ENCODE measurements at regions not wholly inside any gene's neighbourhood (a gene's known extent, or its start where the extent isn't known, plus 50 kb on each side); places are given as distances from the start of the nearest gene placed in this dataset.
"Not testable (repeated sequence)": the region's sequence is repeated elsewhere in the genome, so short reads cannot be mapped to it uniquely, and the experiment has no call there.

DNA sequence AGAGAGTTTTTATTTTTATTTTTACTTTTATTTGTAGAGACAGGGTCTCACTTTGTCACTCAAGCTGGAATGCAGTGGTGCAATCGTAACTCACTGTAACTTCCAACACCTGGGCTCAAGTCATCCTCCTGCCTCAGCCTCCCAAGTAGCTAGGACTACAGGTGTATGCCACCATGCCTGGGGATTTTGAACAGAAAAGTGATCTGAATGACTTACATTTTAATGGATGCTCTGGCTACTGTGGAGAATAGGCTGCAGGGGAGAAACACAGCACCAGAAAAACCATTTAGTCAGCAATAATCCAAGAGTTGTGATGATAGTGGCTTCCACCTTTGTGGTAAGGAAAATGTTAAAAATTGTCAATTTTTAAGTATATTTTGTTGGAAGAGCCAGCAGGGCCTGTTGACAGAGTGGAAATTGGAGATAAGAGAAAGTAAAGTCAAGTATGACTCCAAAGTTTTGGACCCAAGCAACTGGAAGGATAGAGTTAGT lies 106.0 kb upstream of the LOC128125822 start:
- Histone ChIP-seq H4K91ac (ENCODE audit: low read depth, low read length) (no peak overlapping the region), H3K36me3 (ENCODE audit: control insufficient read depth in 1 of 2, insufficient read depth in 2 of 2, low read length in 2 of 2) (no peaks in the 10 kb centered on the region), H4K12ac (ENCODE audit: low read depth, low read length) (no peak overlapping the region), H3K27me3 (ENCODE audit: insufficient read depth, low read length) (no peaks in the 10 kb centered on the region), H2BK5ac (ENCODE audit: low read depth, low read length, poor library complexity) (no peak overlapping the region), H2AK5ac (ENCODE audit: low read length) (no peak overlapping the region), H3K9ac (ENCODE audit: low read length) (no peak overlapping the region), H2AFZ (ENCODE audit: insufficient read depth, low read length, poor library complexity) (no peak overlapping the region), H3K4ac (ENCODE audit: low read depth, low read length) (no peak overlapping the region), H3K4me3 (ENCODE audit: low read depth, low read length) (no peak overlapping the region), H3K79me1 (ENCODE audit: low read length) (no peaks in the 10 kb centered on the region), H3K4me2 (ENCODE audit: low read length) (no peak overlapping the region), H2BK120ac (ENCODE audit: insufficient read depth, low read length, poor library complexity) (no peak overlapping the region), H3K18ac (ENCODE audit: low read length) (no peak overlapping the region), H3K27ac (ENCODE audit: low read depth, low read length) (no peak overlapping the region), H2BK12ac (ENCODE audit: low read length) (no peak overlapping the region), H3K23ac (ENCODE audit: low read length) (no peak overlapping the region), H4K8ac (ENCODE audit: low read depth, low read length) (no peak overlapping the region), H3K4me1 (ENCODE audit: control insufficient read depth in 1 of 2, insufficient read depth in 2 of 2, low read length in 2 of 2) (no peaks in the 10 kb centered on the region), H3K79me2 (ENCODE audit: control insufficient read depth, insufficient read depth, low read length, poor library complexity) (no peaks in the 10 kb centered on the region), H3K9me3 (ENCODE audit: insufficient read depth, low read depth, low read length) (no peaks in the 10 kb centered on the region), H3K14ac (ENCODE audit: low read length) (no peak overlapping the region)
- no CpG with 5 or more reads among the region's 1 CpG for WGBS (ENCODE audit: extremely low coverage, insufficient coverage, insufficient read length)
- no peak for DNase-seq

DNA sequence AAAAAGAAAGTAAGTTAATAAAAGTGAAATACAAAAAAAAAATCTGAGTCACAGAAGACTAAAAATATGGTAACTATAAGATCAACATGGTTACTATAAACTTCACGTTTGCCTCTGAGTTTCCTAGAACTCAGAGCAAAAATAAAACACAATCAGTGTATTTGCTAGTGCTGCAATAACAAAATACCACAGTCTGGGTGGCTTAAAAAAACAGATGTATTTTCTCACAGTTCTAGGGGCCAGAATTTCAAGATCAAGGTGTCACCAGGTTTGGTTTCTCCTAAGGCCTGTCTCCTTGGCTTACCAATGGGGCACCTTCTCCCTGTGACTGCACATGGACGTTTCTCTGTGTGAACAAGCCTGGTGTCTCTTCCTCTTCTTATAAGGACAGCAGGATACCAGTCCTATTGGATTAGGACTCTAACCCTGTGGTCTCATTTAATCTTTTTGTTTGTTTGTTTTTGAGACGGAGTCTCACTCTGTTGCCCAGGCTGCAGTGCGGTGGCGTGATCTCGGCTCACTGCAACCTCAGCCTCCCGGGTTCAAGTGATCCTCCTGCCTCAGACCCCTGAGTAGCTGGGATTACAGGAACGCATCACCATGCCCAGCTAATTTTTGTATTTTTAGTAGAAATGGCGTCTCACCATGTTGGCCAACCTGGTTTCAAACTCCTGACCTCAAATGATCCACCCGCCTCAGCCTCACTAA lies 104.9 kb upstream of the LOC128125822 start:
- Histone ChIP-seq H2BK12ac (ENCODE audit: low read length) (no peak overlapping the region), H2BK5ac (ENCODE audit: low read depth, low read length, poor library complexity) (no peak overlapping the region), H2BK120ac (ENCODE audit: insufficient read depth, low read length, poor library complexity) (no peak overlapping the region), H4K8ac (ENCODE audit: low read depth, low read length) (no peak overlapping the region), H3K4me2 (ENCODE audit: low read length) (no peak overlapping the region), H3K9ac (ENCODE audit: low read length) (no peak overlapping the region), H3K9me3 (ENCODE audit: insufficient read depth, low read depth, low read length) (no peaks in the 10 kb centered on the region), H3K14ac (ENCODE audit: low read length) (no peak overlapping the region), H3K4me1 (ENCODE audit: control insufficient read depth in 1 of 2, insufficient read depth in 2 of 2, low read length in 2 of 2) (no peaks in the 10 kb centered on the region), H2AFZ (ENCODE audit: insufficient read depth, low read length, poor library complexity) (no peak overlapping the region), H3K79me2 (ENCODE audit: control insufficient read depth, insufficient read depth, low read length, poor library complexity) (no peaks in the 10 kb centered on the region), H3K23ac (ENCODE audit: low read length) (no peak overlapping the region), H3K27me3 (ENCODE audit: insufficient read depth, low read length) (no peaks in the 10 kb centered on the region), H4K91ac (ENCODE audit: low read depth, low read length) (no peak overlapping the region), H3K27ac (ENCODE audit: low read depth, low read length) (no peak overlapping the region), H3K36me3 (ENCODE audit: control insufficient read depth in 1 of 2, insufficient read depth in 2 of 2, low read length in 2 of 2) (no peaks in the 10 kb centered on the region), H3K18ac (ENCODE audit: low read length) (no peak overlapping the region), H3K79me1 (ENCODE audit: low read length) (no peaks in the 10 kb centered on the region), H3K4ac (ENCODE audit: low read depth, low read length) (no peak overlapping the region), H4K12ac (ENCODE audit: low read depth, low read length) (no peak overlapping the region), H2AK5ac (ENCODE audit: low read length) (no peak overlapping the region), H3K4me3 (ENCODE audit: low read depth, low read length) (no peak overlapping the region)
- no peak for DNase-seq
- no CpG with 5 or more reads among the region's 10 CpGs for WGBS (ENCODE audit: extremely low coverage, insufficient coverage, insufficient read length)

DNA sequence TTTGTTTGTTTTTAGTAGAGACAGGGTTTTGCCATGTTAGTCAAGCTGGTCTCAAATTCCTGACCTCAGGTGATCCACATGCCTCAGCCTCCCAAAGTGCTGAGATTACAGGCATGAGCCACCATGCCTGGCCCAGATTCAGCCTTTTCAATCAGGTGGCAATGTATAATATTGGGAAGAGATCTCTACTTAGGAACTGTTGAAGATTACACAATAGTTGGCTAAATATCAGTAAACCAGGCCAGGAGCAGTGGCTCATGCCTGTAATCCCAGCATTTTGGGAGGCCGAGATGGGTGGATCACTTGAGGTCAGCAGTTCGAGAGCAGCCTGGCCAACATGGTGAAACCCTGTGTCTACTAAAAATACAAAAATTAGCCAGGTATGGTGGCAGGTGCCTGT lies 101.1 kb upstream of the LOC128125822 start:
- peak; percentile 19 to 83 for DNase-seq
- not testable (repeated sequence) for H2BK5ac ChIP-seq (ENCODE audit: low read depth, low read length, poor library complexity); H2AK5ac ChIP-seq (ENCODE audit: low read length); H3K9me3 ChIP-seq (ENCODE audit: insufficient read depth, low read depth, low read length); H4K12ac ChIP-seq (ENCODE audit: low read depth, low read length); H3K14ac ChIP-seq (ENCODE audit: low read length); H3K79me1 ChIP-seq (ENCODE audit: low read length); H4K8ac ChIP-seq (ENCODE audit: low read depth, low read length); H4K91ac ChIP-seq (ENCODE audit: low read depth, low read length); H3K4me2 ChIP-seq (ENCODE audit: low read length); H3K36me3 ChIP-seq (ENCODE audit: control insufficient read depth in 1 of 2, insufficient read depth in 2 of 2, low read length in 2 of 2); H3K23ac ChIP-seq (ENCODE audit: low read length); H3K9ac ChIP-seq (ENCODE audit: low read length); H2BK12ac ChIP-seq (ENCODE audit: low read length); H3K27ac ChIP-seq (ENCODE audit: low read depth, low read length); H3K4me1 ChIP-seq (ENCODE audit: control insufficient read depth in 1 of 2, insufficient read depth in 2 of 2, low read length in 2 of 2); H3K27me3 ChIP-seq (ENCODE audit: insufficient read depth, low read length); H3K4me3 ChIP-seq (ENCODE audit: low read depth, low read length); H3K79me2 ChIP-seq (ENCODE audit: control insufficient read depth, insufficient read depth, low read length, poor library complexity); H3K4ac ChIP-seq (ENCODE audit: low read depth, low read length); H2AFZ ChIP-seq (ENCODE audit: insufficient read depth, low read length, poor library complexity); H3K18ac ChIP-seq (ENCODE audit: low read length); H2BK120ac ChIP-seq (ENCODE audit: insufficient read depth, low read length, poor library complexity)
- WGBS (ENCODE audit: extremely low coverage, insufficient coverage, insufficient read length) = no CpG with 5 or more reads among the region's 2 CpGs

DNA sequence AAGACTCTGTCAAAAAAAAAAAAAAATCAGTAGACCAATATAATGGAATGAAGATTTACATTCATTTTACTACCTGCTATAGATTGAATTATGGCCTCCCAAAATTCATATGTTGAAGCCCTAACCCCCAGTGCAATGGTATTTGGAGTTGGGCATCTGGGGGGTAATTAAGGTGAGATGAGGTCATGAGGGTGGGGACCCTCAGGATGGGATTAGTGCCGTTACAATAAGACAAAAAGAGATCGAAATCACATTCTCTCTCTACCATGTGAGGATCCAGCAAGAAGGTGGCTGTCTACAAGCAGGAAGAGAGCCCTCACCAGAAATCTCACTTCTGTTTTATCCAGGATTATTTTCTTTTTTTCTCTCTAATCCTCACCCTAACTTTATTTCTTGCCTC lies 100.6 kb upstream of the LOC128125822 start:
- no peaks in the 10 kb centered on the region for H3K79me1 ChIP-seq (ENCODE audit: low read length)
- no peak for DNase-seq
- H3K4me1 ChIP-seq (ENCODE audit: control insufficient read depth in 1 of 2, insufficient read depth in 2 of 2, low read length in 2 of 2) = no peaks in the 10 kb centered on the region
- no peak overlapping the region for H2AFZ ChIP-seq (ENCODE audit: insufficient read depth, low read length, poor library complexity)
- no peak overlapping the region for H3K23ac ChIP-seq (ENCODE audit: low read length)
- H2BK5ac ChIP-seq (ENCODE audit: low read depth, low read length, poor library complexity) = no peak overlapping the region
- no peak overlapping the region for H4K12ac ChIP-seq (ENCODE audit: low read depth, low read length)
- no peak overlapping the region for H4K8ac ChIP-seq (ENCODE audit: low read depth, low read length)
- H3K18ac ChIP-seq (ENCODE audit: low read length) = no peak overlapping the region
- no peak overlapping the region for H2BK120ac ChIP-seq (ENCODE audit: insufficient read depth, low read length, poor library complexity)
- H3K4me3 ChIP-seq (ENCODE audit: low read depth, low read length) = no peak overlapping the region
- H3K27ac ChIP-seq (ENCODE audit: low read depth, low read length) = no peak overlapping the region
- WGBS (ENCODE audit: extremely low coverage, insufficient coverage, insufficient read length) = no CpG with 5 or more reads among the region's 2 CpGs
- no peak overlapping the region for H3K14ac ChIP-seq (ENCODE audit: low read length)
- H3K9me3 ChIP-seq (ENCODE audit: insufficient read depth, low read depth, low read length) = no peaks in the 10 kb centered on the region
- no peak overlapping the region for H3K4me2 ChIP-seq (ENCODE audit: low read length)
- H3K79me2 ChIP-seq (ENCODE audit: control insufficient read depth, insufficient read depth, low read length, poor library complexity) = no peaks in the 10 kb centered on the region
- no peak overlapping the region for H2BK12ac ChIP-seq (ENCODE audit: low read length)
- no peak overlapping the region for H3K4ac ChIP-seq (ENCODE audit: low read depth, low read length)
- H3K27me3 ChIP-seq (ENCODE audit: insufficient read depth, low read length) = no peaks in the 10 kb centered on the region
- H3K9ac ChIP-seq (ENCODE audit: low read length) = no peak overlapping the region
- no peak overlapping the region for H2AK5ac ChIP-seq (ENCODE audit: low read length)
- no peak overlapping the region for H4K91ac ChIP-seq (ENCODE audit: low read depth, low read length)
- H3K36me3 ChIP-seq (ENCODE audit: control insufficient read depth in 1 of 2, insufficient read depth in 2 of 2, low read length in 2 of 2) = no peaks in the 10 kb centered on the region

Data from trophoblast cell (in vitro differentiated cells and primary cell).